ENCODE measurements at regions not wholly inside any gene's neighbourhood (a gene's known extent, or its start where the extent isn't known, plus 50 kb on each side); places are given as distances from the start of the nearest gene placed in this dataset.
"Not testable (repeated sequence)": the region's sequence is repeated elsewhere in the genome, so short reads cannot be mapped to it uniquely, and the experiment has no call there.

DNA sequence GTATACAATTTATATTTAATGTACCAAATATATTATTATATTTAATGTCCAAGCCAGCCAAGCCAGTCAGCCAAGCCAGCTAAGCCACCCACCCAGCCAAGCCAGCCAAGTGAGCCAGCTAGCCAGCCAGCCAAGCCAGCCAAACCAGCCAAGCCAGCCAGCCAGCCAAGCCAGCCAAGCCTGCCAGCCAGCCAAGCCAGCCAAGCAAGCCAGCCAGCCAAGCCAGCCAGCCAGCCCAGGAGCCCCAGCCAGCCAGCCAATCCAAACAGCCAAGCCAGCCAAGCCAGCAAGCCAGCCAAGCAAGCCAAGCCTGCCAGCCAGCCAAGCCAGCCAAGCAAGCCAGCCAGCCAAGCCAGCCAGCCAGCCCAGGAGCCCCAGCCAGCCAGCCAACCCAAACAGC lies 1596.3 kb downstream of the RPIA start:
- TF ChIP-seq, protein P1, sequence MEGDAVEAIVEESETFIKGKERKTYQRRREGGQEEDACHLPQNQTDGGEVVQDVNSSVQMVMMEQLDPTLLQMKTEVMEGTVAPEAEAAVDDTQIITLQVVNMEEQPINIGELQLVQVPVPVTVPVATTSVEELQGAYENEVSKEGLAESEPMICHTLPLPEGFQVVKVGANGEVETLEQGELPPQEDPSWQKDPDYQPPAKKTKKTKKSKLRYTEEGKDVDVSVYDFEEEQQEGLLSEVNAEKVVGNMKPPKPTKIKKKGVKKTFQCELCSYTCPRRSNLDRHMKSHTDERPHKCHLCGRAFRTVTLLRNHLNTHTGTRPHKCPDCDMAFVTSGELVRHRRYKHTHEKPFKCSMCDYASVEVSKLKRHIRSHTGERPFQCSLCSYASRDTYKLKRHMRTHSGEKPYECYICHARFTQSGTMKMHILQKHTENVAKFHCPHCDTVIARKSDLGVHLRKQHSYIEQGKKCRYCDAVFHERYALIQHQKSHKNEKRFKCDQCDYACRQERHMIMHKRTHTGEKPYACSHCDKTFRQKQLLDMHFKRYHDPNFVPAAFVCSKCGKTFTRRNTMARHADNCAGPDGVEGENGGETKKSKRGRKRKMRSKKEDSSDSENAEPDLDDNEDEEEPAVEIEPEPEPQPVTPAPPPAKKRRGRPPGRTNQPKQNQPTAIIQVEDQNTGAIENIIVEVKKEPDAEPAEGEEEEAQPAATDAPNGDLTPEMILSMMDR (IDR thresholded peaks at IDR 0.05; ENCODE audit: low read length), result not testable (repeated sequence)
- not testable (repeated sequence) for TF ChIP-seq EZH2 (IDR thresholded peaks at IDR 0.05; ENCODE audit: borderline replicate concordance, low read length)
